ENCODE measurements at regions not wholly inside any gene's neighbourhood (a gene's known extent, or its start where the extent isn't known, plus 50 kb on each side); places are given as distances from the start of the nearest gene placed in this dataset.

DNA sequence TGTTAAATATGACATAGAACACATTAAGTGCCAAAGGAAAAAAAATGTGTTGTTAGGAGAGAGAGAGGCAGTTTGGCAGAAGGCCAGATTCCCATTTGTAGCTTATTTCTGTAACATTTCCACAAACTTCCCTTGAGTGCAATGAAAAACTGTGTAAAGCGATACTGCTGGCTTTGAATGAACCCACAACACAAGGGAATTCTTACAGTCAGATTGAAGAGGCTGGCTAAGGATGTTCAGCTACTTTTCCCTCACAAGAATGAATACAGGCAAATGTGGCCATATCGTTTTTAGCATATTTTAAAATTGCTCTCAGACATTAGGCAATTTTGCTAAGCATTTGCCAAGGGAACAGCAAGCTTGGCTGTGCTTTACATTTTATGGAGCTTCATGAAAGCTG is 614.1 kb upstream of the FZD8 start:
- no peak for TF ChIP-seq TAF1 (IDR thresholded peaks at IDR 0.05; ENCODE audit: low read depth, low read length)
- TF ChIP-seq PAX5 (IDR thresholded peaks at IDR 0.05; ENCODE audit: insufficient read depth, low read length, severe bottlenecking) = no peak
- no peak for TF ChIP-seq POLR2A (IDR thresholded peaks at IDR 0.05; ENCODE audit: low read depth, low read length)
- TF ChIP-seq POLR2AphosphoS5 (IDR thresholded peaks at IDR 0.05; ENCODE audit: low read depth, low read length) = no peak
- TF ChIP-seq SPI1 (IDR thresholded peaks at IDR 0.05; ENCODE audit: low read depth, low read length) = no peak
- TF ChIP-seq POU2F2 (IDR thresholded peaks at IDR 0.05; ENCODE audit: low read depth, low read length) = no peak

Data from GM12891 (cell line).